ENCODE measurements at regions not wholly inside any gene's neighbourhood (a gene's known extent, or its start where the extent isn't known, plus 50 kb on each side); places are given as distances from the start of the nearest gene placed in this dataset.

GRCh38 chr2:216553482-216554240 lies 55.0 kb downstream of the RPL37A start:
- DNase-seq, result no peak

GRCh38 chr2:216554286-216554685 lies 55.6 kb downstream of the RPL37A start:
- DNase-seq, result peak; percentile 30

- DNase-seq, result no peak
These were observed 56.1 kb downstream of the RPL37A start for GRCh38 chr2:216554755-216555154.

GRCh38 chr2:216555274-216555673 lies 56.6 kb downstream of the RPL37A start:
- no peak for DNase-seq

DNA sequence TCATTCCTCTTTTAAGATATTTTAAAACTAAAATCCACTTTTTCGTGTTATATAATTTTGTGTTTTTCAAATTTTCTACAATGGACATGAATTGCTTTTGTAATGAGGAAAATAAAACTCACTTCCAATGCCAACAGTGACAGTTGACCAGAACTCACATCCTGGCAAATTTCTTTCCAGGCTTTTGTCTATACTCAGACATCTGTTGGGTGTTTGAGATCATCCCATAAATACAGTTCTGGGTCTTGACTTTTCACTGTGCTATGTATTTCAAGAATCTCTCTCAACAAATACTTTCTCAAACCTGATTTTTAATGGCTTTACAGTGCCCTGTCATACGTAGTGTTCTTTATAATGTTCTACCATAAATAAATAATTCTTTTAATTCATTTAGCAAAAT lies 57.6 kb downstream of the RPL37A start:
- DNase-seq, result no peak

DNA sequence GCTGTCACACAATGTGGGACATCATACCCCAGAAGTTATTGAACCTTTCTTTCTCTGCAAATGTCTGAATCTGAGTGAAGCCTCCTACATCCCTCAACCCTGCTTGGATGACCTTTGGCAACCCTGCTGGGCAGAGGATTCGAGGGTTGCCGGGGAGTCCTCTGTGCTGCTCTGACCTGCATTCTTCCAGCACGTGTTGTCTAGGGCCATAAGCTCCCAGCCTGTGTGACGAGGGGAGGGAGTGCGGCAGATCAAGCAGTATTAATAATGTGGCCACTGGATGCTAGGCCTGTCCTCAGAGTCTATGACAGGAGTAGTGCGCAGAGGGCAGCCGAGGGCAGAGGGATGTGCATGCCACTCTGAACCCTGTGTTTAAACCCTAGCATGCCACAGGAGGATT lies 58.8 kb downstream of the RPL37A start:
- DNase-seq, result no peak

- DNase-seq, result no peak
These were observed 59.2 kb downstream of the RPL37A start for GRCh38 chr2:216557820-216558219.

- DNase-seq, result no peak
These were observed 61.0 kb downstream of the RPL37A start for GRCh38 chr2:216559625-216560156.

DNA sequence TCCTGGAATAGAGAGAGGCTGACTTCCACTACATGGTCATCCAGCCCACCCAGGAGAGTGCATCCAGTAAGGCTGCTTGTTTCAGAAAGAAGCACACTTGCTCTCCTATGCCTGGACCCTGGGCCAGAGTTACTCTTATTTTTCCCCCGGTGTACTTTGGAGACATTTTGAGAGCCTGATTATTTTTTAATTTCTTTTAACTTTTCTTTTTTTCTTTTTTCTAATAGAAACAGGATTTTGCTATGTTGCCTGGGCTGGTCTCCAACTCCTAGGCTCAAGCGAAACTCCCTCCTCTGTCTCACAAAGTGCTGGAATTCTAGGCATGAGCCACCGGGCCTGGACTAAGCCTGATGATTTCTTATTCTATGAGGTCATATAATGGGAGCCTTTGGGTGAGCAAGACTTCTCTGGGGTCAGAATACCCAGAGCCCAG lies 62.2 kb downstream of the RPL37A start:
- no peak for DNase-seq

DNA sequence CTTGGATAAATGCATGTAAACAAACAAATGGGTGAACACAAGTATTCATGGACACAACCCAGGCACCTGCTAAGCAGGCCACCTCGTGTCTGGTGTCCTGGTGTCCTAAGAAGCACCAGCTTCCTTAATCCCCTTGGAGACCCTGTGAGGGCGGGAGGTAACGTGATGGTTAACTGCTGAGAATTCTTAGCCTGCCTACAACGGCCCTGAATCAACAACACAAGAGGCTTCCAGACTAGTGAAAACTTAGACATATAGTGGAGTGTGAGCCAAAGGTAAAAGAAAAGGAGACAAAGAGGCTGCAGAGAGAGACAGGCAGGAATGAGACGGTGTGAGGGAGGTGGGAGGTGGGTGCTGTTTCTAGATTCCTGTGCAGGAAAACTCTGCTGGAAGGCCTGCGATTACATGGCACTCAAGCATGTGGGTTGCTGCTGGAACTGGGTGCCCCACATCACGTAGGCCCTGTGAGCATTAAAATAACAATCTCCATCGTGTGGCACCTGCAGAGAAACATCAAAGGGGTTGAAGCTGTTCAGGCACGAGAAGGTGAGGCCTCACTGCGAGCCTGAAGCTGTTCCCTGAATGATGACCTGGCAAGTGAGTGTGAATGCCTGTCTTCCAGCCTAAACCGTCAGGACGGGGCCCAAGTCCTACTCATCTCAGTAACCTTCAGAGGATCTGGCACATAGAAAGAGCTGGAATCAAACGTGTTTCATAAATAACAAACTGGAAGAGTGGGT lies 64.2 kb downstream of the RPL37A start:
- DNase-seq, result no peak

GRCh38 chr2:216563646-216564045 lies 65.0 kb downstream of the RPL37A start:
- DNase-seq, result no peak

DNA sequence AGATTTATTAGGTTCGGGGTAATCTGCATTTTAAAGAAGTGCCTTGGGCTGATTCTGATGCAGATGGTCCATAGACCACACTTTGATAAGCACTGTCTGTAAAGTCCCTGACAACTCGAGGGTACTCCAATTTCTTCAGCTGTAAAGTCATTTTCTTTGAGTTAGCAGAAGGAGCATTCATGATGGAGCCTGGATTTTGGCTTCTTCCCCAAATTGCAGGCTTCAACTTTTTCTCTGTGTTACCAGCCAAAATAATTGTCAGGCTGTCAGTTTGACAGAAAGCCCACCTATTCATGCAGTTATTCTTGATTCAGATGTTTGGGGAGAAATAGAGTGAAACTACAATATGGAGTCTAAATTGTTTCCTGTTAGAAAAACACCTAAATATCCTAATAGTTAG lies 66.0 kb downstream of the RPL37A start:
- no peak for DNase-seq

DNA sequence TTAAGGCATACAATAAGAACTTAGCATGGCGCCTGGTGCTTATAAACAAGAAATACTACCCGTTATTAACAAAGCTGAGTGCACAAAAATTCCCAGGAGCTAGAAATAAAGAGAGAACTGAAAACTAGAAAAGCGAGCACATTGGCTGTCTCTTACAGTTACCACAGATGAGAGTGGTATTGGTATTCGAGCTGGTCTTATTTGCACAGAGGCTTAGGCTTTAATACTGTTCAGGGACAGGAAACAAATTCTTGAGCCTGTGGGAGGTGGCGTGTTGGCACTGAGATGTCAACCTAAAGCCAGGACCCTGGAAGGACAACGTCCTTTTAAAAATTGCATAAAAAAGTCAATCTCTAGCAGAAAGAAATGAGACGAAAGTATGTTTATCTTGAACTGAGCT lies 67.3 kb upstream of the IGFBP2 start:
- DNase-seq, result no peak

GRCh38 chr2:216568576-216568975 lies 64.6 kb upstream of the IGFBP2 start:
- no peak for DNase-seq

- no peak for DNase-seq
These were observed 63.5 kb upstream of the IGFBP2 start for GRCh38 chr2:216569765-216570164.

DNA sequence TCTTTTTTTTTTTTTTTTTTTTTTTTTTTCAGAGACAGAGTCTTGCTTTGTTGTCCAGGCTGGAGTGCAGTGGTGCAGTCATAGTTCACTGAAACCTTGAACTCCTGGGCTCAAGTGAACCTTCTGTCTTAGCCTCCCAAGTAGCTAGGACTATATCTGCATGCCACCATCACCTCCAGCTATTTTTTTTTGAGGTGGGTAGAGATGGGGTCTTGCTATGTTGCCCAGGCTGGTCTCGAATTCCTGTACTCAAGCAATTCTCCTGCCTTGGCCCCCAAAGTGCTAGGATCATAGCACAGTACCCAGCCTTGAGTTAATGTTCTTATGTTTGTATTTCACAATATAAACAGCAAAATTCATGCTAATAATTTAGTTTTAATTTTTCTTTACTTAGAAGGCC lies 62.9 kb upstream of the IGFBP2 start:
- no peak for DNase-seq

- DNase-seq, result no peak
These were observed 61.9 kb upstream of the IGFBP2 start for GRCh38 chr2:216571178-216571908.

DNA sequence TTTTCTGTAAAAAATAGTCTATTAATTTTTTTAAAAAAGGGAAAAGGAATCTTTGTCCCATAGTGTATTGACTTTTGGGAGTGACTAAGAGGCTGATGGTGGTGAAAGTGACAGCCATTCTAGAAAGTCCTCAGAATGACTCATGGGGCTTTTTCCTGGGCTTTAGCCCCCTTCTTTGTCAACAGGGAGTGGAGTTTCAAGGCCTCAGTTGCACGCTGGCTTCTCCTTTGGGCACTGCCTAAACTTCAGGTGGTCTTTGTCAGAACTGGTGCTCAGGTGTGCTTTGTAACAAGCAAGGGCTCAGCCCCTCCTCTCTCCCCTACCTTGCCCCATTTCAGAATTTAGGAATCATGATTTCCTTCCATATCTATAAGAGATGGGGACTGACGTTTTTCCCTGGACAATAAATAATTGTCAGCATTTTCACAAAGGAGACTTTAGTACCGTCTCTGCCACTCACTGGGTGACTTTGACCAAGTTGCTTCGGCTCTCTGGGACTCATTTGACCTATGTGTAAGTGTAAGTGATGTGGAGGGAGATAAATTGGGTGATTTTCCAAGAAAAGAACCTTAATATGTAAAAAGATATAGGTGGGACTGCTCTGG lies 61.2 kb upstream of the IGFBP2 start:
- DNase-seq, result no peak

DNA sequence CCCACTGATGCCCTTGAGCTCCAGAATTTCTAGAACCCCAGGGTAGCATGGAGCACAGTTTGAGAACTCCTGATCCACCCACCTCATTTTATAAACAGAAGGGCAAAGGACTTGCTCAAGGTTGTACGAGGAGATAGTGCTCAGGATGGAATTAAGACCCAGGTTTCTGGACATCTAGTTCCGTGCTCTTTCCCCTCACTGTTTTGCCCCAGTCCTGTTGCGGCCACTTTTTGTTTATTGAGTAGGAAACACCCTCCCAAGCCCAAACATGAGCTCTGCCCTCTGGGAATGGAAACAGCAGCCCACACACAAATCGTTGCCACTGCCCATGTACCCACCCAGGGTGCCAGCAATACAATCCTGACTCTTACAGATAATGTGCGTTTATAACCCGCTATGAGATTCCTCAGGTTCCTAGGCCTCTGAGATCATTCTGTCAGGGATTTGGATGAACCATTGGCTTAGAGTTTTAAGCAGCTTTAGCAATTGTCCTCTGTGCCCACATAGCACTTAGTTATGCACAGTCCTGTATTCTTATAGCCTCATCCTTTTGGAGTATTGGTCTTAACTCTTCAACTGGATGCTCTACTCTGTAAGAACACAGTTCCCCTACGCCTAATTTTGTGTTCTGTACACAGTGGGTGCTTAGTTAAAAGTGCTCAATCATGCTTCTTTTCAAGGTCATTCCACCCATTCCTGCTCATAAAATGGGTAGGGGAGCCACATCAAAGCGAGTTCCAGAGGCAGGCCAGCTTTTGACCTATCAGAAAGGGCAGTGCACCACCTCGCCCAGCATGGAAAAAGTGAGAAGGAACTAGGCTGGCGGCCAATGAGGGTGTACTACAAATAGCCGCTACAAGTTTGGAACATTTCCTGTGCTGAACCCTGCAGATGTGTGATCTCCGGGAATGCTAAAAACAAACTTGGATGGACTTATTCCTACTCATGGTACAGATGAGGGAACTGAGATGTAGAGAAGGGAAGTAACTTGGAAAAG lies 60.3 kb upstream of the IGFBP2 start:
- DNase-seq, result no peak

GRCh38 chr2:216574046-216574445 lies 59.2 kb upstream of the IGFBP2 start:
- no peak for DNase-seq

- no peak for DNase-seq
These were observed 58.6 kb upstream of the IGFBP2 start for GRCh38 chr2:216574586-216574985.

DNA sequence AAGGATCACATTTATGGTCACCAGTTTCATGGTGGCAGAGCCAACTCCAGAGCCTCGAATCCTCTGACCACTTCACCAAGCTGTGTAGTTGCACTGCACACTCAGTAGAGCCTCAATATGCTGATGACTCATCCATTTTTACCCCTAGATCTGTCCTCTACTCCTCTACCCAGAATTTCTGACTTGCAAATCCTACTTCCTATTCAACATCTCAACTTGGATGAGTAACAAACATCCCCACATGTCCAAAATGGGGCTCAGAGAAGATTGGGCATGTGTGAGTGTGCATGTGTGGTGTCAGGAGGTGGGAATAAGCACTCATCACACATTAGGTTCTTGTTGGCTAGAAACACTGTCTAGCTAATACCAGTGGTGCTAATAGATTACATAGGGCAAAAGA lies 57.8 kb upstream of the IGFBP2 start:
- DNase-seq, result no peak

Data from CD4-positive, alpha-beta T cell treated with Interleukin-21 for 1 hour (primary cell).